ENCODE measurements at regions not wholly inside any gene's neighbourhood (a gene's known extent, or its start where the extent isn't known, plus 50 kb on each side); places are given as distances from the start of the nearest gene placed in this dataset.

GRCh38 chr19:30878495-30878894 lies 470.7 kb downstream of the TSHZ3 start:
- no peak for TF ChIP-seq CTCF (IDR thresholded peaks at IDR 0.05)
- no peak for TF ChIP-seq POLR2A (IDR thresholded peaks at IDR 0.05)
- TF ChIP-seq EP300 (IDR thresholded peaks at IDR 0.05) = no peak

Measured in gastroesophageal sphincter (tissue), 3 donors.